ENCODE measurements at regions not wholly inside any gene's neighbourhood (a gene's known extent, or its start where the extent isn't known, plus 50 kb on each side); places are given as distances from the start of the nearest gene placed in this dataset.

- FAIRE-seq = no peak
These were observed 337.8 kb upstream of the ZFHX3 start for GRCh38 chr16:73385696-73386095.

- no peak for FAIRE-seq
These were observed 336.7 kb upstream of the ZFHX3 start for GRCh38 chr16:73384506-73385089.

DNA sequence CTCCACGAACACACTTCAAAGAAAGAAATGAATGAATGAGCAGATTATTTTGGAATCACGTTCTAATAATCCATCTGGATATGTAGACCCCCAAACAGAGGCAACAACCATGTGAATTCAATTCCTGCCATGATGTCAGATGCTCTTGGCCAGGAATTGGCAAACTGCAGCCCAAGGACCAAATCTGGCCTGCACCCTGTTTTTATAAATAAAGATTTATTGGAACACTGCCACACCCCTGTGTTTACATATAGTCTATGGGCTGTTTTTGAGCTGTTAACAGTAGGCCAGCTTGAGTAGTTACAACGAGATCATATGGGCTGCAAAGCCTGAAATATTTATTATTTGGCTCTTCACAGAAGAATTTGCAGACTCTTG is 336.0 kb upstream of the ZFHX3 start:
- no peak for FAIRE-seq

DNA sequence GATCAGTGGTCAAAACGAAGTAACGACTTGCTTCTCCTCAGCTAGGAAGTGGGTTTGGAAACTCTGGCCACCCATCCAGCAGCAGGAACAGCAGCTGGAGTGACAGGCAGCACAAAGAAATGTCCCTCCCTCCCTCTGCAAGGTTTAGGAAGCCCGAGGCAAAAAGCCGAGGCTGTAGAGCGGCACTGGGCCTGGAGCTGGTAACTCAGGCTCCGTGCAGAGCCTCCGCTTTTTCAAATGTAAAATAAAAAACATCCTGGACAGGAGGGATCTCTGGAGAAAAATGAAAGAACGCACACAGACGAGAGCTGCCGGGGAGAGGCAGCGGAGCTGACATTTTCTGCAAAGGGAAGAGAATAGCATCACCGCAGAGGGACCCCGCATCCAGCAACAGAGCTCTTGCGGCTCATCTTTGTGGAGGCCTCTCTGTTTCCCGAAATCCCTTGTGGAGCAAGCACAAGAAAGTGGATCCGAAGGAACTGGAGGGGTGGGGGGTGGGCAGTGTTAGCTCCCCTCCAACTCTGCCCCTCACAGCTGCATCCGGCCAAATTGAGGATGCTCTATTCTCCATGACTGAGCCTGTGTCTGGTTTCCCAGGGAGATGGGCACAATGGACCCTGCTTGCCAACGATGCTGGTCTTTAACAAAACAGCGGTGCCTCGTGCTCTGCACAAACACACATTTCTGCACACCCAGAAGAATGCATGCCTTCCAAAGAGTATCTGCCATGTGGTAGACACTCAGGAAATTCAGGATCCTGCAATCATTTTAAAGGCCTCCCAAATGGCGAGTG is 335.5 kb upstream of the ZFHX3 start:
- FAIRE-seq = no peak

- FAIRE-seq = no peak
These were observed 330.5 kb upstream of the ZFHX3 start for GRCh38 chr16:73378471-73378870.

- no peak for FAIRE-seq
These were observed 323.8 kb upstream of the ZFHX3 start for GRCh38 chr16:73371584-73372319.

DNA sequence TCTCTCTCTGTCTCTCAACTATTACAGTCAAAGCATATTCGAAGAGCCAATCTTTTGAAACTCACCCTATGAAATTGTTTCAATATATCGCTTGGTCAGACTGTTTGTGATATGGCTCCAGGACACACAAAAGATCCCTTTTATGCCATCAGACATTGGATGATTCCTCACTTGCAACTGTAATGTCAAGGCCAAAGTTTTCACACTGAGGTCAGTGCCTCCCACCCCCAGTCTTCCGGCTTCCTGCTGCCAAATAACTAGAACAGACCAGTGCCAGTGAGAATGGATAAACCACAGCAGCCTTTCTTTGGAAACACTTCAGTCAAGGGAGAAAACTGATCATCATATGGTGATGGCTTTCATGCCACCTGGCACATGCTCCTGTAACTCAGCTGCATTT is 321.9 kb upstream of the ZFHX3 start:
- FAIRE-seq = no peak

DNA sequence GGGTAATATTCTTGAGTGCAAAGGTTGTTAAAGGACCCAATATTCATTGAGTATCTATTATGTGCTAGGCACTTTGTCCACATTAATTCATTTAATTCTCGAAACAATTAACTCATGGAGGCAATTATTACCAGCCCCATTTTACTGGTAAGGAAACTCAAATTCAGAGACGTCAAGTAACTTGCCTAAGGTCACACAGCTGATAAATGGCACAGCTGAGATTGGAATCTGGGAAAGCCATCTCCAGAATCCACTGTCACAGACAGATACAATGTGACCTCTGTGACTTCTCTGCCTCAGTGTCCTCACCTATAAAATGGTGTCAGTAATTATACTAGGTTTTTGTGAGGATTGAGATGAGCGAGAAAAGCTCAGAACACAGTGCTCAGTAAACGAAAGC is 320.8 kb upstream of the ZFHX3 start:
- no peak for FAIRE-seq

GRCh38 chr16:73365016-73365551 is 317.2 kb upstream of the ZFHX3 start:
- FAIRE-seq = no peak

DNA sequence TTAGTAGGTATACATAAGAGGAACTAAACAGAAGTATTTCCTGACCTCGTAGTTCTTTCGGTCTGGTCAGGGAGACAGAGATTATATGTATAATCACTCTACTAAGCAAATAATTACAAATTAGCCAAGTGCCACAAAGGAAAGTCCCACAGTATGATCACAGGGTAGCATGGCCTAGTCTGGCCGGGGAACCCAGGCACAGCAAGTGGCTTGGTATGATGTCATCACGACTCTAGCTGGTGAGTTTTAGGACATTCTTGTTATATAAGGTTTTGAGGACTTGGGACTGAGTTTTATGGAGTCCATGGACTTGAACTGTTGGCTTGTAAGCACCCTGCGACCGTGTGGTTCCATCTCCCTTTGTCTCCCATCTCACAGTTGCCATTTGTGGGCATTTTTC is 316.5 kb upstream of the ZFHX3 start:
- FAIRE-seq = no peak

DNA sequence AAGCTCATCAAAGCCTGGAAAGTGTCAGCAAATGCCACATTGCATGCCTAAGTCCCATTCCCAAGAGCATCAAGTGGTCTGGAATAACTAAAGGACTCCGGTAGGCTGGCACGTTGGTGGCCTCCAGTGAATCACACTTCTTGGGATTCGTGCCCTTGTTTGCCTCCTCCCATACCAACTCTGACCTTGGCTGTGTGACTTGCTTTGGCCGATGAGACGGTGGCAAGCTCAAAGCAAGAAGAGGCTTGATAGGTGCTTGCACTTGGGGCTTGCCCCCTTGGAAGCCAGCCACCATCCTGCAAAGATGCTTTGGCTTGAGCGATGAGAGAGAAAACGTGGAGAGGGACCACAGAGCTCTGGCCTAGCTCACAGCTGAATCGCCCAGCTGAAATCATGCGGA is 313.1 kb upstream of the ZFHX3 start:
- FAIRE-seq = no peak

DNA sequence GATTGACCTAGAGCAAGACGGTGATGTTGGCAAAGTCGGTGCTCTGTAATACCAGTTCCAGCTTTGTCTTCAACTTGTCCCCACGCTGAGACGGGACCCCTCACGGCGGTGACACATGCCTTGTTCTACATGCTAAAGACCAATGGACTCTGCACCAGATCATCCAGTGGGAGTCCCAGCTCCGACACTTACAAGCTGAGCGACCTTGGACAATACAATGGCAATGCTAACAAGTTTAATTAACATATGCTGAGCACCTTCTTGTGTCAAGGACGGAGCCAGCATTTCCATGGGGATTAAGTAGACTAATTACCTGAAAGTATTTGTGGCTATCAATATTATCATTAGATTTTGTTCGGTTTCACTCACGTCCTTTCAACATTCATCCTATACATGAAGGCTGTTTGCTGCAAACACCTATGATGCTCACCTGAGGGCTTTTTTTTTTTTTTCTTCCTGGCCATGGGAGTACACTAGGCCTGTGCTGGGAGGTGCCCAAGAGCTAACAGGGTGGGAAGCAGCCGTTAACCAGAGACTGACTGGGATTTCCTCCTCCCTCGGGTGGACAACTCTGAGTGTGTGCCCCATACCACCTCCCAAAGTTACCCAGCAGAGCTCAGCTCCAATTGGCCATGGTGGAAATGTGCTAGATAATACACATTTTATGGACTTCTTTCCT is 308.6 kb upstream of the ZFHX3 start:
- no peak for FAIRE-seq

DNA sequence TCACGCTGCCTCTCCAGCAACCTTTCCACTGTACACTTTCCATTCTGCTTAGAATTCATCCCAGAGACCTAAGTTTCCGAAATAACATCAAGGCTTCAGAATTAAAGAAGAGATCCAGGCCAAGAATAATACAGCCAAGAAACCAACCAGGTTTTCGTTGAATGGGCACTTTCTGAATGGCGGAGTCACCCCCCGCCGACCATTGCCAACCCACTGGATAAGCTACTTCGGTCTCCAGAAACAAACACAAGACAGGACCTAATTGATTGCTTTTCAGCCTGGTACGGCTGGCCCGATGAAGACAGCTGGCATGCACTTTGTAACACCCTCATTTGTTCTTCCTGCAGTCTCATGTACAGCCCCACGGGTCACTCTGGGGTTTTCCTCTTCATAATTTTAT is 308.1 kb upstream of the ZFHX3 start:
- no peak for FAIRE-seq

- no peak for FAIRE-seq
These were observed 306.5 kb upstream of the ZFHX3 start for GRCh38 chr16:73354434-73354833.

DNA sequence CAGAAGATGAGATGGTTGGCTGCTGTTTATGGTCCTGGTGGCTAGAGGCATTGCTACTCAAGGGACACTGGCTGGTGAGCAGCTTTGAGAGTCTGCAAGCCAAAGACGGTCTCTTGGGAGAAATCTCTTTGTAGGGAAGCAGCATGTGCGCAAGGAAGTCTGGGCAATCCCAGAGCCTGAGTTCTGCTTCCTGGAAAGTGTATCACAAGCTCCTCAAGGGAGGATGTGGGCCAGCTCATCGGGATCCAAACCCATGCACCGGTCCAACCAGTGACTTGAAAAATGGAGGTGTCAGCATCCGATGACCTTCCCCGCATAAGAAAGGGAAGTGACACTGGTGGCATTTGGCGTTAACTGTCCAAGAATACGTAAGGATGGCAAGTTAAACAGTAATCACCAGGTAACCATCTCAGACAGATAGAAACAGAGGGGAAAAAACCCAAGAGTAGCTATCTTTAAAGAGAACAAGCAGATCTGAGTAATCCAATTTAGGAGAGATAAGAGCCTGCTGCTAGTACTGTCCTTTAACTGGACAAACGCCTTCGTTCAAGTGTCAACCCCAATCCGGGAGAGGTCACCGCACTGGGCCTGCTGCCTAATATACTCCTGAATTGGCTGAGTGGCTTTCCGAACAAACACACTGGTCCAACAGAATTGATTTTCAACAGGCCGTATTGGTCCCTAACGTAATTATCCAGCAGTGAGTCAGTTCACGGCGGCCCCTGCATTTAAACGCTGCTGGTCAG is 303.0 kb upstream of the ZFHX3 start:
- no peak for FAIRE-seq

- FAIRE-seq = no peak
These were observed 299.8 kb upstream of the ZFHX3 start for GRCh38 chr16:73347500-73348375.

DNA sequence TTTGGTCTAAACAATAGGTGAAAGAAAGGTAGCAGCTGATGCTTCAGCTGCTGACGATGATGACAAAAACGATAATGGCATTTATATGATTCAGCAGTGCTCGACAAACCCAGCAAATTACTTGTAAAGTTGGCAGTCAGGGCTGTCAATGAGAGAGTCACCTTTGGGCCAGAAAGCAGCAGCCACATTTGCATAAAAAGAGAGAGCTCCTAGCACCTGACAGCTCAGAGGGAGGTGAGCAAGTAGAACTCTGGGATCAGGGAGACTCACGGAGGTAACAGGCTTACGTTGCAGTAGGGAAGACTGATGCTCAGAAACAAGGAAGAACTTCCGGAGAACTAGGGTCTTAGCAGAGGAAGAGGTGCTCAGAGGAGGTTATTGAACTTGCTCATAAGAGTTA is 291.9 kb upstream of the ZFHX3 start:
- FAIRE-seq = no peak

- FAIRE-seq = no peak
These were observed 289.7 kb upstream of the ZFHX3 start for GRCh38 chr16:73337373-73338296.

DNA sequence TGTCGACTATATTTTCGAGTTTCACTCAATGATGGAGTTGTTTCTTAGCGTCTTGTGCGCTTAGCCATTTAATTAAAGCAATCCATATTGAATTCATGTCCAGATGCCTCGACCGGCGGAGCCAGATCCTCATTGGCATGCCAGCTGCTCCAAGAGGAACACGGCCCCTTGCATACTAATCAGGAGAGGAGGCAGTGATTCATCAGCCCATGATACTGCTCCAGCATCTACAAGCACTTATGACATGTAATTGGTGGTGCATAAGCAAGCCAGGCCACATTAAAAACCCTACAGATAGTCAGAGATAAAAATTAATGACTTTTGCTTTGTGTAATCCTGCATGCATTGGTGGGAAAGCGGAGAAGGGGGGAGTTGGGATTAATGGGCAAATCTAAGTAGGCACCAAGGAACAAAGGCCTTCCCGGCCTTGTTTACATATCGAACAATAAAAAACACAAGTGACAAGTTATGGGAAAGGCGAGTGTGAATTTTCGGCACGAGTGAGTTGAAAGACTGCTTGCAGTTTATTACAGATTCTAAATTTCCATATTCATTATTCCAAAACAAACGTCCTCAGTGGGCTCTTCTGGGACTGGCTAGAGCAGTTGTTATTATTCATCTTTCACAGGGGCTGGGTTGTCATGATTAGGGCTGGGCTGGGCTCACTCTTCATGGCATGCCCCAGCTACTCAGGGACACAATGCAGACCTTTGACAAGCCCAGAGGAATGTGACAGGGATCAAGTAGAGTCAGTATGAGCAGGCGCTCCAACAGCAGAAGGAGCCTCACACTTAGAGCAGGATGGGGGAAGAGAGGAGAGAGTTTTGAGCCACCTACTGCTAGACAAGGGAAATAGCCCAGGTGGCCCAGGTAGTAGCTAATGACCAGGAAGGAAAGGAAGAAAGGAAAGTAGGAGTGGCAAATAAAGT is 281.7 kb upstream of the ZFHX3 start:
- no peak for FAIRE-seq

Measured in G401.6 (cell line).